ENCODE measurements at regions not wholly inside any gene's neighbourhood (a gene's known extent, or its start where the extent isn't known, plus 50 kb on each side); places are given as distances from the start of the nearest gene placed in this dataset.

GRCh38 chr2:225765820-225766219, 366.3 kb downstream of the NYAP2 start:
- Histone ChIP-seq H3K27ac (ENCODE audit: low read depth in 1 of 2, low read length in 1 of 2) (no peak overlapping the region), H3K36me3 (ENCODE audit: control insufficient read depth in 4 of 4, insufficient read depth in 4 of 4, low read length in 4 of 4) (no peaks in the 10 kb centered on the region), H3K9me3 (ENCODE audit: control insufficient read depth in 4 of 4, insufficient read depth in 3 of 4, low read length in 3 of 4) (no peaks in the 10 kb centered on the region), H3K4me3 (no peak overlapping the region), H3K27me3 (ENCODE audit: control insufficient read depth in 3 of 3, insufficient read depth in 3 of 3, low read length in 2 of 3) (no peaks in the 10 kb centered on the region), H3K9ac (ENCODE audit: insufficient read depth in 1 of 2, low read length in 2 of 2) (no peak overlapping the region), H3K4me1 (ENCODE audit: control insufficient read depth in 5 of 5, insufficient read depth in 5 of 5, low read length in 5 of 5) (peaks cover 0 to 25% (median 0%) of the 10 kb centered on the region in 5 donors)
- WGBS, 2 donors: 79 to 87% methylated on average over 1 of the region's 1 CpG
- no peak for ATAC-seq (ENCODE audit: insufficient read depth, low FRiP score)
- TF ChIP-seq, protein P1, sequence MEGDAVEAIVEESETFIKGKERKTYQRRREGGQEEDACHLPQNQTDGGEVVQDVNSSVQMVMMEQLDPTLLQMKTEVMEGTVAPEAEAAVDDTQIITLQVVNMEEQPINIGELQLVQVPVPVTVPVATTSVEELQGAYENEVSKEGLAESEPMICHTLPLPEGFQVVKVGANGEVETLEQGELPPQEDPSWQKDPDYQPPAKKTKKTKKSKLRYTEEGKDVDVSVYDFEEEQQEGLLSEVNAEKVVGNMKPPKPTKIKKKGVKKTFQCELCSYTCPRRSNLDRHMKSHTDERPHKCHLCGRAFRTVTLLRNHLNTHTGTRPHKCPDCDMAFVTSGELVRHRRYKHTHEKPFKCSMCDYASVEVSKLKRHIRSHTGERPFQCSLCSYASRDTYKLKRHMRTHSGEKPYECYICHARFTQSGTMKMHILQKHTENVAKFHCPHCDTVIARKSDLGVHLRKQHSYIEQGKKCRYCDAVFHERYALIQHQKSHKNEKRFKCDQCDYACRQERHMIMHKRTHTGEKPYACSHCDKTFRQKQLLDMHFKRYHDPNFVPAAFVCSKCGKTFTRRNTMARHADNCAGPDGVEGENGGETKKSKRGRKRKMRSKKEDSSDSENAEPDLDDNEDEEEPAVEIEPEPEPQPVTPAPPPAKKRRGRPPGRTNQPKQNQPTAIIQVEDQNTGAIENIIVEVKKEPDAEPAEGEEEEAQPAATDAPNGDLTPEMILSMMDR (IDR thresholded peaks at IDR 0.05; ENCODE audit: control extremely low read depth, extremely low read depth): no peak
- DNase-seq: peak in 2 of 3 donors; percentile 46 to 70

- TF ChIP-seq, protein P1 (IDR thresholded peaks at IDR 0.05; ENCODE audit: control extremely low read depth, extremely low read depth): no peak
- DNase-seq (no peak), ATAC-seq (ENCODE audit: insufficient read depth, low FRiP score) (no peak)
- no peak overlapping the region for H3K4me3 ChIP-seq
- peaks cover 0 to 19% (median 0%) of the 10 kb centered on the region in 5 donors for H3K4me1 ChIP-seq (ENCODE audit: control insufficient read depth in 5 of 5, insufficient read depth in 5 of 5, low read length in 5 of 5)
- WGBS, 2 donors: 91 to 92% methylated on average over 5 of the region's 5 CpGs
- H3K27me3 ChIP-seq (ENCODE audit: control insufficient read depth in 3 of 3, insufficient read depth in 3 of 3, low read length in 2 of 3): no peaks in the 10 kb centered on the region
- H3K9ac ChIP-seq (ENCODE audit: insufficient read depth in 1 of 2, low read length in 2 of 2): no peak overlapping the region
- no peaks in the 10 kb centered on the region for H3K36me3 ChIP-seq (ENCODE audit: control insufficient read depth in 4 of 4, insufficient read depth in 4 of 4, low read length in 4 of 4)
- H3K27ac ChIP-seq (ENCODE audit: low read depth in 1 of 2, low read length in 1 of 2): no peak overlapping the region
- H3K9me3 ChIP-seq (ENCODE audit: control insufficient read depth in 4 of 4, insufficient read depth in 3 of 4, low read length in 3 of 4): no peaks in the 10 kb centered on the region
Observed at GRCh38 chr2:225764346-225764745, 364.8 kb downstream of the NYAP2 start.

DNA sequence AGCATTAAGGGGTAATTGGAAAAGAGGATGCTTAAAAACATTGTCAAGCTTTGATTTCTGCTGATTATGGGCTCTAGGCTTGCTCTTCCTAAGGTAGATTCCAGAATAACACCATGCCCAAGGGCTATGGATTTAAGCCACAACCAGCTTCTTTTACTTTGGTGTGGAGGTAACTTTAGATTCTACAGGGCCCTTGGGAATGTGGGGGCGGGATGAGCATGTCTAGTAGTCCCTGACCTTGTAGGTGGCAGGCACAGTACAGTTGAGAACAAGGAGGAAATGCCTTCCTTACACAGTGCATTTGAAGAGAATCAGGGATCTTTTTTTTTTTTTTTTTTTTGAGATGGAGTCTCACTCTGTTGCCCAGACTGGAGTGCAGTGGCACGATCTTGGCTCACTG, 364.2 kb downstream of the NYAP2 start:
- no peak for ATAC-seq (ENCODE audit: insufficient read depth, low FRiP score)

More for the DNA sequence above, 364.2 kb downstream of the NYAP2 start:
- Histone ChIP-seq H3K9ac (ENCODE audit: insufficient read depth in 1 of 2, low read length in 2 of 2) (no peak overlapping the region), H3K36me3 (ENCODE audit: control insufficient read depth in 4 of 4, insufficient read depth in 4 of 4, low read length in 4 of 4) (no peaks in the 10 kb centered on the region), H3K4me3 (no peak overlapping the region), H3K9me3 (ENCODE audit: control insufficient read depth in 4 of 4, insufficient read depth in 3 of 4, low read length in 3 of 4) (no peaks in the 10 kb centered on the region), H3K27ac (ENCODE audit: low read depth in 1 of 2, low read length in 1 of 2) (no peak overlapping the region), H3K27me3 (ENCODE audit: control insufficient read depth in 3 of 3, insufficient read depth in 3 of 3, low read length in 2 of 3) (no peaks in the 10 kb centered on the region), H3K4me1 (ENCODE audit: control insufficient read depth in 5 of 5, insufficient read depth in 5 of 5, low read length in 5 of 5) (peaks cover 0 to 14% (median 0%) of the 10 kb centered on the region in 5 donors)
- no peak for DNase-seq
- WGBS, 2 donors: 78 to 89% methylated on average over 2 of the region's 2 CpGs
- TF ChIP-seq, protein P1 (IDR thresholded peaks at IDR 0.05; ENCODE audit: control extremely low read depth, extremely low read depth): no peak

Data from lung (tissue), 11 donors.